NT2/D1 (cell line): ENCODE measurements at regions not wholly inside any gene's neighbourhood (a gene's known extent, or its start where the extent isn't known, plus 50 kb on each side); places are given as distances from the start of the nearest gene placed in this dataset.

Experiments
- SUZ12 ChIP-seq: IDR thresholded peaks from 2 replicates; pipeline ENCODE4 v1.6.1; 2011; ENCODE audit not compliant: insufficient read length, insufficient read depth; ENCODE audit errors: extremely low read depth
- YY1 ChIP-seq: IDR thresholded peaks from 2 replicates; pipeline ENCODE4 v1.6.1; 2011; ENCODE audit not compliant: insufficient read length, insufficient read depth
- ZNF274 ChIP-seq: IDR thresholded peaks from 2 replicates; pipeline ENCODE4 v1.6.1; 2011; ENCODE audit warnings: mild to moderate bottlenecking, low read depth, low read length

DNA sequence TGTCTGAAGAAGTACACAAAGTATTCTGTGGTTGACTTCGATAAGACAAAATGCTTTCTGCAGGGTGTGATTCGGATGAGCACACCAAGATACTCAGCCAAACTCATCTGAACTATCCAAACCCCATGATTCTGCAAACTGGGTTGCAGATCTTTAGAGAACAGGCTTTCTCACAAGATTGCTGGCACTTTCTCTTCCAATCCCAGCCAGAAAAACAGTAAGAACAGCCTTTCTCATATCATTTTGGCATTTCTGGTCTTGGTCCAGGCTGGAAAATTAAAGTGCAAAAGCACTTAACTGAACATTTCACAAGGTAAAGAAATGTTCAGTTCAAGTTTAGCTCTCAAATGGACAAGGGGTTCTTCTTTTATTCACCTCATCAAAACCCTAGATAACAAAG lies 269.1 kb downstream of the NR2F1-AS1 start:
- TF ChIP-seq ZNF274 (no peak), YY1 (no peak), SUZ12 (no peak)
